Subcutaneous abdominal adipose tissue (tissue), 5 donors: ENCODE measurements at regions not wholly inside any gene's neighbourhood (a gene's known extent, or its start where the extent isn't known, plus 50 kb on each side); places are given as distances from the start of the nearest gene placed in this dataset.

Experiments used
- H3K27ac ChIP-seq: one replicate; pipeline ENCODE4 v1.7.0; 2013; ENCODE audit warnings: low read depth, mild to moderate bottlenecking, inconsistent platforms, low read length, moderate library complexity
- H3K27me3 ChIP-seq, 5 donors: one replicate each; pipeline ENCODE4 v1.7.0; 2013; ENCODE audit warnings: low read length in 5 of 5, inconsistent platforms in 1 of 5; ENCODE audit not compliant: control insufficient read depth in 5 of 5, insufficient read depth in 4 of 5
- H3K36me3 ChIP-seq, 5 donors: one replicate each; pipeline ENCODE4 v1.7.0; 2013; ENCODE audit warnings: low read length in 5 of 5; ENCODE audit not compliant: control insufficient read depth in 5 of 5, insufficient read depth in 5 of 5
- H3K4me1 ChIP-seq, 5 donors: one replicate each; pipeline ENCODE4 v1.7.0; 2013; ENCODE audit warnings: low read length in 5 of 5, mild to moderate bottlenecking in 3 of 5, moderate library complexity in 1 of 5; ENCODE audit not compliant: control insufficient read depth in 5 of 5, insufficient read depth in 5 of 5
- H3K4me3 ChIP-seq, 5 donors: one replicate each; pipeline ENCODE4 v1.7.0; 2013; ENCODE audit warnings: low read length in 5 of 5, low read depth in 1 of 5
- H3K9ac ChIP-seq, 5 donors: one replicate each; pipeline ENCODE4 v1.7.0; 2013; ENCODE audit warnings: low read length in 5 of 5, mild to moderate bottlenecking in 4 of 5, moderate library complexity in 3 of 5
- H3K9me3 ChIP-seq, 5 donors: one replicate each; pipeline ENCODE4 v1.7.0; 2013; ENCODE audit warnings: low read length in 5 of 5; ENCODE audit not compliant: control insufficient read depth in 5 of 5
- donor health status: healthy.
- donor health status: healthy.
- donor health status: healthy.
- donor health status: healthy.
- donor health status: healthy.

DNA sequence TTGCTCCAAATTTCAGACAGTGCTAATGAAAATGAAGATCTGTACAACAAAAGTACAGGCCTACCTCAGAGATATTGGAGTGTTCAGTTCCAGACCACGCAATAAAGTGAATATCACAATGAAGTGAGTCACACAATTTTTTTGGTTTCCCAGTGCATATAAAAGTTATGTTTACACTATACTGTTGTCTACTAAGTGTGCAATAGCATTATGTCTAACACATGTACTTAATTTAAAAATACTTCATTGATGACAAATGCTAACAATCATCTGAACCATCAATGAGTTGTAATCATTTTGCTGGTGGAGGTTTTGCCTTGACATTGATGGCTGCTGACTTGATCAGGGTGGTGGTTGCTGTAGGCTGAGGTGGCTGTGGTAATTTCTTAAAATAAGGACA lies 60.6 kb upstream of the E2F8 start:
- Histone ChIP-seq H3K9me3 (no peaks in the 10 kb centered on the region), H3K4me3 (no peak overlapping the region), H3K27me3 (peaks cover 0 to 5% (median 0%) of the 10 kb centered on the region in 5 donors), H3K4me1 (no peaks in the 10 kb centered on the region), H3K9ac (no peak overlapping the region), H3K27ac (no peak overlapping the region), H3K36me3 (no peaks in the 10 kb centered on the region)

DNA sequence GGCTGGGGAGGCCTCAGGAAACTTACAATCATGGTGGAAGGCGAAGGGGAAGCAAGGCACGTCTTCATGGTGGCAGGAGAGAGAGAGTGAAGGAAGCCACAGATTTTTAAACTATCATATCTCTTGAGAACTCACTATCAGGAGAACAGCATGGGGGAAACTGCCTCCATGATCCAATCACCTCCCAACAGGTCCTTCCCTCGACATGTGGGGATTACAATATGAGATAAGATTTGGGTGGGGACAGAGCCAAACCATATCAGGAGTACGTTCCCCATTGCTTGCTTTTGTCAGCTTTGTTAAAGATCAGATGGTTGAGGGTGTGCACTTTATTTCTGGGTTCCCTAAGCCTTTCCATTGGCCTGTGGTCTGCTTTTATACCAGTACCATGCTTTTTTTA lies 53.7 kb upstream of the E2F8 start:
- Histone ChIP-seq H3K27me3 (peaks cover 0 to 4% (median 0%) of the 10 kb centered on the region in 5 donors), H3K9ac (no peak overlapping the region), H3K4me3 (no peak overlapping the region), H3K36me3 (no peaks in the 10 kb centered on the region), H3K9me3 (no peaks in the 10 kb centered on the region), H3K27ac (no peak overlapping the region), H3K4me1 (no peaks in the 10 kb centered on the region)

DNA sequence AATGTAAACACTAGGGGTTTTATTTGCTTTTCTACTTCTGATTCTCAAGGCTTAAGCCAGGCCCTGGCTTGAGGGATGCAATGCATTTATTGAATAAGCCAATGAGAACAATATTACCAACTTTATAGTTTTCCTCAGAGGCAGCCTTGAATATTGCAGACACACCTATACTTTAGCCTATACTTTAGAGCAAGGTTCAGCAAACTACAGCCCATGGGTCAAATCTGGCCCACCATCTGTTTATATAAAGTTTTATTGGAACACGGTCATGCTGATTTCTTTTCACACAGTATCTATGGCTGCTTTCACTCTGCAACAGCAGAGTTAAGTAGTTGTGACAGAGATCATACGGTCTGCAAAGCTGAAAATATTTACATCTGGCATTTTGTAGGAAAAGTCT lies 50.3 kb upstream of the E2F8 start:
- H3K4me3 ChIP-seq: no peak overlapping the region
- H3K9ac ChIP-seq: no peak overlapping the region
- H3K27ac ChIP-seq: no peak overlapping the region
- H3K4me1 ChIP-seq: no peaks in the 10 kb centered on the region
- H3K27me3 ChIP-seq: peaks cover 0 to 4% (median 0%) of the 10 kb centered on the region in 5 donors
- no peaks in the 10 kb centered on the region for H3K36me3 ChIP-seq
- no peaks in the 10 kb centered on the region for H3K9me3 ChIP-seq
